K562 (cell line): ENCODE measurements at regions not wholly inside any gene's neighbourhood (a gene's known extent, or its start where the extent isn't known, plus 50 kb on each side); places are given as distances from the start of the nearest gene placed in this dataset.
A peak's percentile ranks its signal among the peaks of the same experiment; 100 is the strongest.
"Not testable (repeated sequence)": the region's sequence is repeated elsewhere in the genome, so short reads cannot be mapped to it uniquely, and the experiment has no call there.

ENCODE experiments used
- ATAC-seq: fragments of 200-7000 bp; cut with Tn5 transposase; 3 replicates; pipeline ENCODE4 v1.9.1; 2020; ENCODE audit warnings: moderate library complexity
- BruUV-seq: library from RNA; stranded (reverse); fragments of 400-500 nt; replicated peaks from 2 replicates; lab custom pipeline; 2021; lab: Mats Ljungman, UMichigan
- CTCF ChIA-PET: fragments of 300-600 bp; formaldehyde crosslinking; extraction: SDS; loops from one replicate; lab custom pipeline; 2021; ENCODE audit warnings: low intra/inter-chr PET ratio; lab: Yijun Ruan, JAX
- POLR2A ChIA-PET: fragments of 300-600, 350-650 bp; sonication (Branson Sonifier 250); formaldehyde crosslinking; extraction: SDS; loops from one replicate; lab custom pipeline; 2021; ENCODE audit warnings: antibody characterized with exemption, inconsistent platforms; lab: Yijun Ruan, JAX
- DNase-seq, 4 experiments: peaks; one replicate each; pipeline versions ENCODE4 v3.0.0 to v3.0.0-alpha.2; 2011 to 2018; ENCODE audit warnings: low spot score in 3 of 4, mixed read lengths in 3 of 4; ENCODE audit errors: extremely low read depth in 1 of 4
- FAIRE-seq: peaks from 2 replicates; lab custom pipeline; 2011; peaks lifted over from hg19 to GRCh38; lab: Jason Lieb, UNC
- H2AFZ ChIP-seq: 2 replicates; pipeline ENCODE4 v1.6.0; 2011; ENCODE audit warnings: low read depth, low read length, control low read depth, inconsistent platforms
- H3K27ac ChIP-seq: fragments of 200-600 bp; 3 replicates; pipeline ENCODE4 v1.8.0; 2011; ENCODE audit warnings: low read depth, mild to moderate bottlenecking, control low read depth, inconsistent platforms, low read length, moderate library complexity, mixed read lengths; ENCODE audit errors: extremely low read depth
- H3K27me3 ChIP-seq, 2 experiments: fragments of 300-600 bp in 1 of 2; 2 replicates in 1 of 2; 3 replicates in 1 of 2; pipeline versions ENCODE4 v1.6.0 to v1.8.0; 2011; ENCODE audit warnings: inconsistent platforms in 2 of 2, low read length in 2 of 2, mild to moderate bottlenecking in 1 of 2, mixed read lengths in 1 of 2, moderate library complexity in 1 of 2; ENCODE audit not compliant: control insufficient read depth in 2 of 2, insufficient read depth in 2 of 2
- H3K36me3 ChIP-seq: fragments of 300-600 bp; 3 replicates; pipeline ENCODE4 v1.8.0; 2011; ENCODE audit warnings: mild to moderate bottlenecking, low read length, inconsistent platforms; ENCODE audit not compliant: control insufficient read depth, insufficient read depth
- H3K4me1 ChIP-seq, 2 experiments: fragments of 200-600 bp in 1 of 2; replicated peaks in 1 of 2; 2 replicates in 1 of 2; 3 replicates in 1 of 2; pipeline versions ENCODE4 v1.5.1 to v1.8.0; 2011; ENCODE audit warnings: inconsistent platforms in 2 of 2, low read length in 2 of 2, mild to moderate bottlenecking in 1 of 2, mixed read lengths in 1 of 2, moderate library complexity in 1 of 2; ENCODE audit not compliant: control insufficient read depth in 2 of 2, insufficient read depth in 2 of 2
- H3K4me2 ChIP-seq: 2 replicates; pipeline ENCODE4 v1.6.1; 2011; ENCODE audit warnings: low read length, control low read depth, inconsistent platforms, mixed read lengths; ENCODE audit not compliant: insufficient read depth
- H3K4me3 ChIP-seq: fragments of 200-600 bp; sonication (generic), shearing (Covaris generic); 2 replicates; pipeline ENCODE4 v1.5.1; 2016; ENCODE audit warnings: control low read depth, inconsistent platforms
- H3K79me2 ChIP-seq: fragments of 200-600 bp; 3 replicates; pipeline ENCODE4 v1.8.0; 2011; ENCODE audit warnings: low read length, inconsistent platforms; ENCODE audit not compliant: control insufficient read depth, insufficient read depth
- H3K9ac ChIP-seq, 2 experiments: 2 replicates each; pipeline versions ENCODE4 v1.6.0 to v1.6.1; 2011; ENCODE audit warnings: low read depth in 2 of 2, low read length in 2 of 2, control low read depth in 1 of 2, inconsistent platforms in 1 of 2, mild to moderate bottlenecking in 1 of 2, mixed read lengths in 1 of 2; ENCODE audit not compliant: insufficient read depth in 1 of 2
- H3K9me1 ChIP-seq: one replicate; pipeline ENCODE4 v1.6.0; 2011; ENCODE audit warnings: inconsistent platforms, mild to moderate bottlenecking, low read length, moderate library complexity; ENCODE audit not compliant: control insufficient read depth, insufficient read depth
- H3K9me3 ChIP-seq: replicated peaks from 2 replicates; pipeline ENCODE4 v1.5.1; 2011; ENCODE audit warnings: low read depth, low read length, inconsistent platforms; ENCODE audit not compliant: control insufficient read depth, insufficient read depth
- H4K20me1 ChIP-seq: replicated peaks from 2 replicates; pipeline ENCODE4 v1.6.1; 2011; ENCODE audit warnings: low read length, inconsistent platforms, mixed read lengths; ENCODE audit not compliant: control insufficient read depth, insufficient read depth
- ARID2 ChIP-seq: fragments of 450-650 bp; IDR thresholded peaks from 2 replicates; pipeline ENCODE4 v1.6.1; 2017; ENCODE audit warnings: antibody characterized with exemption, mild to moderate bottlenecking
- CEBPB ChIP-seq: fragments of 450-650 bp; IDR thresholded peaks from 2 replicates; pipeline ENCODE4 v1.6.1; 2016; ENCODE audit warnings: missing genetic modification characterization, missing compliant biosample characterization
- CEBPG ChIP-seq, 3 experiments: fragments of 200-800 bp in 1 of 3; sonication (Bioruptor generic) in 1 of 3; sonication (generic) in 1 of 3; formaldehyde crosslinking in 1 of 3; IDR thresholded peaks in 2 of 3; conservative IDR thresholded peaks in 1 of 3; 2 replicates each; pipeline versions ENCODE4 v1.6.1 to v1.8.0; 2016 to 2022; ENCODE audit warnings: missing compliant biosample characterization in 2 of 3, missing genetic modification characterization in 2 of 3, mild to moderate bottlenecking in 1 of 3, missing genetic modification reagents in 1 of 3
- DACH1 ChIP-seq: fragments of 450-650 bp; IDR thresholded peaks from 2 replicates; pipeline ENCODE4 v1.6.1; 2018; ENCODE audit not compliant: partially characterized antibody
- MAFG ChIP-seq: fragments of 450-650 bp; conservative IDR thresholded peaks from 2 replicates; pipeline ENCODE4 v1.6.1; 2016; ENCODE audit warnings: missing genetic modification characterization, missing compliant biosample characterization
- RAD21 ChIP-seq, 2 experiments: fragments of 250-450 bp in 1 of 2; fragments of 450-650 bp in 1 of 2; sonication (Bioruptor Pico) in 1 of 2; formaldehyde crosslinking in 1 of 2; IDR thresholded peaks in 1 of 2; conservative IDR thresholded peaks in 1 of 2; 2 replicates each; pipeline versions ENCODE4 v1.4.0 to v1.8.0; 2020 to 2022; ENCODE audit warnings: mild to moderate bottlenecking in 2 of 2, moderate library complexity in 1 of 2
- SMAD4 ChIP-seq: fragments of 250-450 bp; sonication (Bioruptor Pico); conservative IDR thresholded peaks from 2 replicates; pipeline ENCODE4 v1.8.0; 2021; ENCODE audit warnings: inconsistent platforms, mild to moderate bottlenecking, moderate library complexity
- WGBS: fragments of 100-300 bp; shearing (Covaris generic); methylation state at CpG from one replicate; pipeline ENCODE4 v1.1.6; 2016; ENCODE audit warnings: low coverage, mixed read lengths; ENCODE audit not compliant: insufficient coverage; ENCODE audit errors: missing lambda C conversion rate; 5-methylcytosine and 5-hydroxymethylcytosine counted together
- in situ Hi-C: fragments of 300-500 bp; cut with MboI; formaldehyde crosslinking; loops from 4 replicates; pipeline ENCODE4 v1.15.0; 2018; ENCODE audit warnings: inconsistent platforms, mixed read lengths
- intact Hi-C: fragments of 100-400 bp; cut with micrococcal nuclease; formaldehyde crosslinking; loops from 2 replicates; pipeline ENCODE4 v1.14.2; 2022
- TF ChIP-seq, protein P1 (sequence below), 2 experiments: fragments of 450-650 bp; formaldehyde crosslinking in 1 of 2; IDR thresholded peaks; 2 replicates each; pipeline versions ENCODE4 v1.4.0 to v1.6.1; 2014 to 2020; ENCODE audit warnings: mild to moderate bottlenecking in 2 of 2, borderline replicate concordance in 1 of 2, low read depth in 1 of 2
- TF ChIP-seq, protein P2 (sequence below): fragments of 450-650 bp; IDR thresholded peaks from 2 replicates; pipeline ENCODE4 v1.6.1; 2016; ENCODE audit warnings: missing biosample characterization, missing genetic modification characterization
- TF ChIP-seq, protein P3 (sequence below), 3 experiments: IDR thresholded peaks in 2 of 3; conservative IDR thresholded peaks in 1 of 3; 2 replicates each; pipeline ENCODE4 v1.5.1; 2011 to 2012; ENCODE audit warnings: low read length in 3 of 3, mild to moderate bottlenecking in 3 of 3, control low read depth in 2 of 3, improper control_type of control experiment in 1 of 3, inconsistent platforms in 1 of 3, low read depth in 1 of 3, mixed read lengths in 1 of 3, moderate library complexity in 1 of 3; ENCODE audit not compliant: insufficient read depth in 2 of 3

DNA sequence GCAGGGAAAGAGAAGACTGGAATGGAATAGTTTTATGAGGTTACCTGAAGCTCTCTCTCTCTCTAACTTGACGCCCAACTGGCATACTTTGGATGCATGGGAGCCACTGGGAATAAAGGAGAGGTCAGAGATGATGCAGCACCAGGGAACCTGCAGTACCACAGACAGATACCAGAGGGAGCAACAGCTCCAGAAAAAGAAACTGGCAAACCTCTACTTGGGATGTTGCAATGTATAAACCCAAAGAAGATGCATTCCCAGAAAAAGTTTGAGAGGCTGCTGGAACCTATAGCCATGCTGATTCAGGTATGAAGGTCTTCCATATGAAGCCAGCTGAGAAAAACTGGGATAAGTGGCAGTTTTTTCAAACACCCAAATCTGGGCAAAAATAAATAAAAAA, 151.6 kb downstream of the CCT8L2 start:
- not testable (repeated sequence) for H3K4me2 ChIP-seq
- 0% methylated on average over 1 of the region's 1 CpG for WGBS

More for the DNA sequence above, 151.6 kb downstream of the CCT8L2 start:
- POLR2A ChIA-PET; H4K20me1 ChIP-seq; H3K4me1 ChIP-seq; ATAC-seq; H2AFZ ChIP-seq; H3K36me3 ChIP-seq; FAIRE-seq; H3K27me3 ChIP-seq; H3K9me3 ChIP-seq; H3K9me1 ChIP-seq; H3K4me3 ChIP-seq; in situ Hi-C loops; H3K79me2 ChIP-seq; H3K27ac ChIP-seq; CTCF ChIA-PET; H3K9ac ChIP-seq; BruUV-seq; TF ChIP-seq CEBPG (CRISPR knock-in tag; IDR thresholded peaks at IDR 0.05): not testable (repeated sequence)
- intact Hi-C loops: loop anchor here (5.0 kb wide), 1 partner anchor 311 kb away; no protein-coding TSS in a partner anchor
- peak in 2 of 4 experiments; percentile 1 for DNase-seq
- TF ChIP-seq MAFG (0 out of 2 replicates have a peak, but pooled peaks have one; percentile 27), DACH1 (peak; percentile 18), CEBPB (tag) (peak; percentile 99), CEBPG (tag; conservative IDR thresholded peaks at IDR 0.05 in 1 of 2, IDR thresholded peaks at IDR 0.05 in 1 of 2) (peak; percentile 64 to 98), ARID2 (peak; percentile 61), SMAD4 (0 out of 2 replicates have a peak, but pooled peaks have one; percentile 7), RAD21 (CRISPR knock-in tag; conservative IDR thresholded peaks at IDR 0.05 in 1 of 2, IDR thresholded peaks at IDR 0.05 in 1 of 2) (peak; percentile 88 to 95)
- TF ChIP-seq, protein P1, sequence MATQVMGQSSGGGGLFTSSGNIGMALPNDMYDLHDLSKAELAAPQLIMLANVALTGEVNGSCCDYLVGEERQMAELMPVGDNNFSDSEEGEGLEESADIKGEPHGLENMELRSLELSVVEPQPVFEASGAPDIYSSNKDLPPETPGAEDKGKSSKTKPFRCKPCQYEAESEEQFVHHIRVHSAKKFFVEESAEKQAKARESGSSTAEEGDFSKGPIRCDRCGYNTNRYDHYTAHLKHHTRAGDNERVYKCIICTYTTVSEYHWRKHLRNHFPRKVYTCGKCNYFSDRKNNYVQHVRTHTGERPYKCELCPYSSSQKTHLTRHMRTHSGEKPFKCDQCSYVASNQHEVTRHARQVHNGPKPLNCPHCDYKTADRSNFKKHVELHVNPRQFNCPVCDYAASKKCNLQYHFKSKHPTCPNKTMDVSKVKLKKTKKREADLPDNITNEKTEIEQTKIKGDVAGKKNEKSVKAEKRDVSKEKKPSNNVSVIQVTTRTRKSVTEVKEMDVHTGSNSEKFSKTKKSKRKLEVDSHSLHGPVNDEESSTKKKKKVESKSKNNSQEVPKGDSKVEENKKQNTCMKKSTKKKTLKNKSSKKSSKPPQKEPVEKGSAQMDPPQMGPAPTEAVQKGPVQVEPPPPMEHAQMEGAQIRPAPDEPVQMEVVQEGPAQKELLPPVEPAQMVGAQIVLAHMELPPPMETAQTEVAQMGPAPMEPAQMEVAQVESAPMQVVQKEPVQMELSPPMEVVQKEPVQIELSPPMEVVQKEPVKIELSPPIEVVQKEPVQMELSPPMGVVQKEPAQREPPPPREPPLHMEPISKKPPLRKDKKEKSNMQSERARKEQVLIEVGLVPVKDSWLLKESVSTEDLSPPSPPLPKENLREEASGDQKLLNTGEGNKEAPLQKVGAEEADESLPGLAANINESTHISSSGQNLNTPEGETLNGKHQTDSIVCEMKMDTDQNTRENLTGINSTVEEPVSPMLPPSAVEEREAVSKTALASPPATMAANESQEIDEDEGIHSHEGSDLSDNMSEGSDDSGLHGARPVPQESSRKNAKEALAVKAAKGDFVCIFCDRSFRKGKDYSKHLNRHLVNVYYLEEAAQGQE (IDR thresholded peaks at IDR 0.05; ENCODE audit: borderline replicate concordance): peak; percentile 90
- TF ChIP-seq, protein P1 (CRISPR knock-in tag; IDR thresholded peaks at IDR 0.05; ENCODE audit: low read depth): not testable (repeated sequence)
- TF ChIP-seq, protein P2, sequence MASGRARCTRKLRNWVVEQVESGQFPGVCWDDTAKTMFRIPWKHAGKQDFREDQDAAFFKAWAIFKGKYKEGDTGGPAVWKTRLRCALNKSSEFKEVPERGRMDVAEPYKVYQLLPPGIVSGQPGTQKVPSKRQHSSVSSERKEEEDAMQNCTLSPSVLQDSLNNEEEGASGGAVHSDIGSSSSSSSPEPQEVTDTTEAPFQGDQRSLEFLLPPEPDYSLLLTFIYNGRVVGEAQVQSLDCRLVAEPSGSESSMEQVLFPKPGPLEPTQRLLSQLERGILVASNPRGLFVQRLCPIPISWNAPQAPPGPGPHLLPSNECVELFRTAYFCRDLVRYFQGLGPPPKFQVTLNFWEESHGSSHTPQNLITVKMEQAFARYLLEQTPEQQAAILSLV (tag): peak; percentile 53; the same call in 1 of the 2 replicates
- TF ChIP-seq, protein P3, sequence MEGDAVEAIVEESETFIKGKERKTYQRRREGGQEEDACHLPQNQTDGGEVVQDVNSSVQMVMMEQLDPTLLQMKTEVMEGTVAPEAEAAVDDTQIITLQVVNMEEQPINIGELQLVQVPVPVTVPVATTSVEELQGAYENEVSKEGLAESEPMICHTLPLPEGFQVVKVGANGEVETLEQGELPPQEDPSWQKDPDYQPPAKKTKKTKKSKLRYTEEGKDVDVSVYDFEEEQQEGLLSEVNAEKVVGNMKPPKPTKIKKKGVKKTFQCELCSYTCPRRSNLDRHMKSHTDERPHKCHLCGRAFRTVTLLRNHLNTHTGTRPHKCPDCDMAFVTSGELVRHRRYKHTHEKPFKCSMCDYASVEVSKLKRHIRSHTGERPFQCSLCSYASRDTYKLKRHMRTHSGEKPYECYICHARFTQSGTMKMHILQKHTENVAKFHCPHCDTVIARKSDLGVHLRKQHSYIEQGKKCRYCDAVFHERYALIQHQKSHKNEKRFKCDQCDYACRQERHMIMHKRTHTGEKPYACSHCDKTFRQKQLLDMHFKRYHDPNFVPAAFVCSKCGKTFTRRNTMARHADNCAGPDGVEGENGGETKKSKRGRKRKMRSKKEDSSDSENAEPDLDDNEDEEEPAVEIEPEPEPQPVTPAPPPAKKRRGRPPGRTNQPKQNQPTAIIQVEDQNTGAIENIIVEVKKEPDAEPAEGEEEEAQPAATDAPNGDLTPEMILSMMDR (IDR thresholded peaks at IDR 0.05 in 2 of 3, conservative IDR thresholded peaks at IDR 0.05 in 1 of 3; ENCODE audit: insufficient read depth in 2 of 3, low read depth in 1 of 3, low read length in 3 of 3): peak; percentile 36 to 73 (median 46); a peak in 5 of 6 replicates
